ENCODE measurements at regions not wholly inside any gene's neighbourhood (a gene's known extent, or its start where the extent isn't known, plus 50 kb on each side); places are given as distances from the start of the nearest gene placed in this dataset.

- no peak for TF ChIP-seq EP300 (IDR thresholded peaks at IDR 0.05; ENCODE audit: low read depth)
- TF ChIP-seq, protein P1, sequence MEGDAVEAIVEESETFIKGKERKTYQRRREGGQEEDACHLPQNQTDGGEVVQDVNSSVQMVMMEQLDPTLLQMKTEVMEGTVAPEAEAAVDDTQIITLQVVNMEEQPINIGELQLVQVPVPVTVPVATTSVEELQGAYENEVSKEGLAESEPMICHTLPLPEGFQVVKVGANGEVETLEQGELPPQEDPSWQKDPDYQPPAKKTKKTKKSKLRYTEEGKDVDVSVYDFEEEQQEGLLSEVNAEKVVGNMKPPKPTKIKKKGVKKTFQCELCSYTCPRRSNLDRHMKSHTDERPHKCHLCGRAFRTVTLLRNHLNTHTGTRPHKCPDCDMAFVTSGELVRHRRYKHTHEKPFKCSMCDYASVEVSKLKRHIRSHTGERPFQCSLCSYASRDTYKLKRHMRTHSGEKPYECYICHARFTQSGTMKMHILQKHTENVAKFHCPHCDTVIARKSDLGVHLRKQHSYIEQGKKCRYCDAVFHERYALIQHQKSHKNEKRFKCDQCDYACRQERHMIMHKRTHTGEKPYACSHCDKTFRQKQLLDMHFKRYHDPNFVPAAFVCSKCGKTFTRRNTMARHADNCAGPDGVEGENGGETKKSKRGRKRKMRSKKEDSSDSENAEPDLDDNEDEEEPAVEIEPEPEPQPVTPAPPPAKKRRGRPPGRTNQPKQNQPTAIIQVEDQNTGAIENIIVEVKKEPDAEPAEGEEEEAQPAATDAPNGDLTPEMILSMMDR (IDR thresholded peaks at IDR 0.05), result no peak
These were observed 182.5 kb downstream of the PHETA1 start for GRCh38 chr12:111186347-111186746.

Measured in transverse colon (tissue), 3 donors.